Body of pancreas (tissue), 4 donors: ENCODE measurements at regions not wholly inside any gene's neighbourhood (a gene's known extent, or its start where the extent isn't known, plus 50 kb on each side); places are given as distances from the start of the nearest gene placed in this dataset.

ENCODE experiments used
- POLR2A ChIP-seq, 3 donors: fragments of 450-650 bp; IDR thresholded peaks; one replicate each; pipeline ENCODE4 v1.6.1; 2016; ENCODE audit warnings: antibody characterized with exemption in 3 of 3, mild to moderate bottlenecking in 2 of 3
- TF ChIP-seq, protein P1 (sequence below), 7 experiments: fragments of 450-650 bp in 4 of 7; fragments of 200-600 bp in 3 of 7; sonication (generic) in 3 of 7; IDR thresholded peaks; one replicate each; pipeline ENCODE4 v1.5.1; 2016 to 2019; ENCODE audit warnings: antibody characterized with exemption in 7 of 7

- TF ChIP-seq, protein P1, sequence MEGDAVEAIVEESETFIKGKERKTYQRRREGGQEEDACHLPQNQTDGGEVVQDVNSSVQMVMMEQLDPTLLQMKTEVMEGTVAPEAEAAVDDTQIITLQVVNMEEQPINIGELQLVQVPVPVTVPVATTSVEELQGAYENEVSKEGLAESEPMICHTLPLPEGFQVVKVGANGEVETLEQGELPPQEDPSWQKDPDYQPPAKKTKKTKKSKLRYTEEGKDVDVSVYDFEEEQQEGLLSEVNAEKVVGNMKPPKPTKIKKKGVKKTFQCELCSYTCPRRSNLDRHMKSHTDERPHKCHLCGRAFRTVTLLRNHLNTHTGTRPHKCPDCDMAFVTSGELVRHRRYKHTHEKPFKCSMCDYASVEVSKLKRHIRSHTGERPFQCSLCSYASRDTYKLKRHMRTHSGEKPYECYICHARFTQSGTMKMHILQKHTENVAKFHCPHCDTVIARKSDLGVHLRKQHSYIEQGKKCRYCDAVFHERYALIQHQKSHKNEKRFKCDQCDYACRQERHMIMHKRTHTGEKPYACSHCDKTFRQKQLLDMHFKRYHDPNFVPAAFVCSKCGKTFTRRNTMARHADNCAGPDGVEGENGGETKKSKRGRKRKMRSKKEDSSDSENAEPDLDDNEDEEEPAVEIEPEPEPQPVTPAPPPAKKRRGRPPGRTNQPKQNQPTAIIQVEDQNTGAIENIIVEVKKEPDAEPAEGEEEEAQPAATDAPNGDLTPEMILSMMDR (IDR thresholded peaks at IDR 0.05) = peak in 6 of 7 experiments; percentile 47 to 68 (median 65)
- no peak for TF ChIP-seq POLR2A (IDR thresholded peaks at IDR 0.05)
Measured at GRCh38 chr5:52356311-52356918, 431.3 kb upstream of the ITGA1 start.
